ENCODE measurements at regions not wholly inside any gene's neighbourhood (a gene's known extent, or its start where the extent isn't known, plus 50 kb on each side); places are given as distances from the start of the nearest gene placed in this dataset.

DNA sequence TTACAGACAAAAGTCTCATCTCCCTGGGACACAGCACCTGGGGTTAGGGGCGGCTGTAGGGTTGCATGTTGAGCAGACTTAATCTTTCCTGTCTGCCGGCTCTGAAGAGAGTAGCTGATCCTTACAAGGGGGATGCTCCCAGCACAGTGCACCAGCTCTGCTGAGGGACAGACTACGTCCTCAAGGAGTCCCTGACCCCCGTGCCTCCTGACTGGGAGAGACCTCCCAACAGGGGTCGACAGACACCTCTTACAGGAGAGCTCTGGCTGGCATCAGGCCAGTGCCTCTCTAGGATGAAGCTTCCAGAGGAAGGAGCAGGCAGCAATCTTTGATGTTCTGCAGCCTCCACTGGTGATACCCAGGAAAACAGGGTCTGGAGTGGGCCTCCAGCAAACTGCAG is 506.0 kb upstream of the FMR1 start:
- H3K27me3 Mint-ChIP-seq (ENCODE audit: unreplicated experiment) = no peaks in the 10 kb centered on the region
- no peaks in the 10 kb centered on the region for H3K4me1 Mint-ChIP-seq (ENCODE audit: low read depth, unreplicated experiment)
- no peaks in the 10 kb centered on the region for H3K9me3 Mint-ChIP-seq (ENCODE audit: unreplicated experiment)
- H3K4me3 Mint-ChIP-seq (ENCODE audit: unreplicated experiment) = no peak overlapping the region
- no peak overlapping the region for H3K27ac Mint-ChIP-seq (ENCODE audit: unreplicated experiment)
- TF ChIP-seq, protein P1, sequence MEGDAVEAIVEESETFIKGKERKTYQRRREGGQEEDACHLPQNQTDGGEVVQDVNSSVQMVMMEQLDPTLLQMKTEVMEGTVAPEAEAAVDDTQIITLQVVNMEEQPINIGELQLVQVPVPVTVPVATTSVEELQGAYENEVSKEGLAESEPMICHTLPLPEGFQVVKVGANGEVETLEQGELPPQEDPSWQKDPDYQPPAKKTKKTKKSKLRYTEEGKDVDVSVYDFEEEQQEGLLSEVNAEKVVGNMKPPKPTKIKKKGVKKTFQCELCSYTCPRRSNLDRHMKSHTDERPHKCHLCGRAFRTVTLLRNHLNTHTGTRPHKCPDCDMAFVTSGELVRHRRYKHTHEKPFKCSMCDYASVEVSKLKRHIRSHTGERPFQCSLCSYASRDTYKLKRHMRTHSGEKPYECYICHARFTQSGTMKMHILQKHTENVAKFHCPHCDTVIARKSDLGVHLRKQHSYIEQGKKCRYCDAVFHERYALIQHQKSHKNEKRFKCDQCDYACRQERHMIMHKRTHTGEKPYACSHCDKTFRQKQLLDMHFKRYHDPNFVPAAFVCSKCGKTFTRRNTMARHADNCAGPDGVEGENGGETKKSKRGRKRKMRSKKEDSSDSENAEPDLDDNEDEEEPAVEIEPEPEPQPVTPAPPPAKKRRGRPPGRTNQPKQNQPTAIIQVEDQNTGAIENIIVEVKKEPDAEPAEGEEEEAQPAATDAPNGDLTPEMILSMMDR (IDR thresholded peaks at IDR 0.05; ENCODE audit: partially characterized antibody, unreplicated experiment) = no peak
- H3K36me3 Mint-ChIP-seq (ENCODE audit: unreplicated experiment) = no peaks in the 10 kb centered on the region
- DNase-seq = no peak

DNA sequence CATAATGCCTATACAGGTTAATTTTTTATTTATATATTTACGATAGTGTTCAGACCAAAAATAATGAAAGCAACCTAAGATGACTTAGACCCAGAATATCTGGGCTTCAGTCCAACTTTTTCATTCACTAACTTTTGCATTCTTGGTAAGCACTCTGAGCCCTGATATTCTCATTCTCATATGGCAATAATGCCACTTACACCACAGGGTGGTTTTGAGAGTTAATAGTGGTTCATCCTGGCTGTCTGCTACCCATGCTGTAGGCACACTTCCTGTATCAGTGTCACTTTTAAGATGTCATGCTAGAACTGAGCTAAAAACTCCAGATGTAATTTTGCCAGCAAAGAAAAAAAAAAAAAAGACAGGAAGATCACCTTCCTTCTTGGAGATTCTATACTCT is 508.7 kb upstream of the FMR1 start:
- Mint-ChIP-seq H3K27me3 (ENCODE audit: unreplicated experiment) (no peaks in the 10 kb centered on the region), H3K27ac (ENCODE audit: unreplicated experiment) (no peak overlapping the region), H3K36me3 (ENCODE audit: unreplicated experiment) (no peaks in the 10 kb centered on the region), H3K4me1 (ENCODE audit: low read depth, unreplicated experiment) (no peaks in the 10 kb centered on the region), H3K9me3 (ENCODE audit: unreplicated experiment) (no peaks in the 10 kb centered on the region), H3K4me3 (ENCODE audit: unreplicated experiment) (no peak overlapping the region)
- no peak for DNase-seq
- TF ChIP-seq, protein P1 (IDR thresholded peaks at IDR 0.05; ENCODE audit: partially characterized antibody, unreplicated experiment) = no peak

DNA sequence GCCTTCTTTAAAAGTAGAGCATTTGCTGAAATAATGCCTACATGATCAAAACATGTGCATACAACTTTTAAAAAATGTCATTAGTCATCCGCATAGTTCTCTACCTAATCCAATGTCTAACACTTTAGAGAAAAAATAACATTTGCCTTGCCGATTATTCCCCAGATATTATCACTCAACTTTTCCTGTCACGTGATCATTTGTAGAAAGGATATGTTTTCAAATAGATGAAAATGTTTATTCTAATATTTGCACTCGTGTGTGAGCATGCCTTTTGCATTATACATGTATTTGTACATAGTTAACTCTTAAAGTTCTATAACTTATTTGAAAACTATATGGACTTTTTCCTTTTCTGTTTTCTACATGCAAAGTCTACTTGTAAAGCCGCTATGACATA is 533.0 kb upstream of the FMR1 start:
- no peak overlapping the region for H3K4me3 Mint-ChIP-seq (ENCODE audit: unreplicated experiment)
- peaks cover 14% of the 10 kb centered on the region for H3K4me1 Mint-ChIP-seq (ENCODE audit: low read depth, unreplicated experiment)
- peaks cover 6% of the 10 kb centered on the region for H3K27me3 Mint-ChIP-seq (ENCODE audit: unreplicated experiment)
- TF ChIP-seq, protein P1 (IDR thresholded peaks at IDR 0.05; ENCODE audit: partially characterized antibody, unreplicated experiment) = no peak
- no peak overlapping the region for H3K27ac Mint-ChIP-seq (ENCODE audit: unreplicated experiment)
- no peaks in the 10 kb centered on the region for H3K36me3 Mint-ChIP-seq (ENCODE audit: unreplicated experiment)
- peaks cover 4% of the 10 kb centered on the region for H3K9me3 Mint-ChIP-seq (ENCODE audit: unreplicated experiment)
- no peak for DNase-seq

DNA sequence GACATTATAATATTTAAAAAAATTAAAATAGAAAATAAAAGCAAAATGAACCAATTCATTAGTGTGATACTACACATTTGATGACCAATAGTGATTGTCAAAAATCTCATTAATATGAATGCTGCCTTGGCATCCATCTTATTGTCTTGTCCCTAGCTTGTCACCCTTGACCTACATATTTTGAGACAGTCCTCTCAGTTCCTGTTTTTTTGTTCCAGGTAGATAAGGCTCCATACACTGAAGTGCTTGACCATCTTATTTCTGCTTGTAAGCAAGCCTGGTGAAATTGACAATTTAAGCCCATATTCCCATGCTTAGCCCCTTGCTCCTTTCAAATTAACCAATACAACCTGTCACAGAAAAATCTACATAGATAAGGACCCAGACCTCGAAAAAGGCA is 534.0 kb upstream of the FMR1 start:
- H3K4me1 Mint-ChIP-seq (ENCODE audit: low read depth, unreplicated experiment) = peaks cover 14% of the 10 kb centered on the region
- no peak for DNase-seq
- no peaks in the 10 kb centered on the region for H3K36me3 Mint-ChIP-seq (ENCODE audit: unreplicated experiment)
- peaks cover 4% of the 10 kb centered on the region for H3K9me3 Mint-ChIP-seq (ENCODE audit: unreplicated experiment)
- TF ChIP-seq, protein P1 (IDR thresholded peaks at IDR 0.05; ENCODE audit: partially characterized antibody, unreplicated experiment) = no peak
- H3K27ac Mint-ChIP-seq (ENCODE audit: unreplicated experiment) = peak overlapping the region; percentile 43
- H3K4me3 Mint-ChIP-seq (ENCODE audit: unreplicated experiment) = no peak overlapping the region
- peaks cover 6% of the 10 kb centered on the region for H3K27me3 Mint-ChIP-seq (ENCODE audit: unreplicated experiment)

DNA sequence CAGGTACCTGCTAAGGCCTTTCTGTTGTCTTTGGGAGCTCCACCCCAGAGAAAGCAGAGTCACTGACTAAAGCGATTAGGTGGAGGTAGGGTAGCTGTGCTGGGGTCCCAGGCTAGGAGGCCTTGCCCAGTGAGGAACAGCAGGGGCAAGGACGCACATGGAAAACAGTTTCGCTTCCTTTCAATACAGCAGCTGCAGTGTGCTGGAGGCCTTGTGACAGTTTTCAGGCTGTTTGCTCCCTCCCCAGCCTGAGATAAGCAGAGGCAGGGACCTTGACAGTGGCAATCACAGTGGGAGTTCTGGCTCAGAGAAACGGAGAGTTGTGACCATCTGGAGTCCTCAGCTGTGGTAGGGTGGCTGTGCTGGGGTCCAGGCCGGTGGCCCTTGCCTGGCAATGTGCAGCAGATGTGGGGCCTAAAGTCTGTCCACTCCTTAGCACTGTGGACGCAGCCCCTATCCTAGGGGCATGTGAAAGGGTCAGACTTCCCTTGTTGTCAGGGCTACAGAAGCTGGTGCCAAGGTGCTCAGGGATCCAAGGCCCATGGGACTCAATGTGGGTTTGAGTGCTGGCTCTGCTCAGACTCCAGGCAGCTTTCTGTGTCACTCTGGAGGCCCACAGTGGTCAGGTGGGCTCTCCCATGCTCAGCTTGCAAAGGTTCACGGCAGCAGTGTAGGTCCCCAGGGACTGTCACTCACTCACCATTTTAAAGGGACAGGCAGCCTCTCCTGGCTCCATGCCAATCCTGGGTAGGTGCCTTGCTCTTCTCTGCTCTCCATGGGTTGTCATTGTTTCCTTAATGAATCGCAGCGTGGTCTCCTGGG is 534.9 kb upstream of the FMR1 start:
- H3K36me3 Mint-ChIP-seq (ENCODE audit: unreplicated experiment) = no peaks in the 10 kb centered on the region
- TF ChIP-seq, protein P1 (IDR thresholded peaks at IDR 0.05; ENCODE audit: partially characterized antibody, unreplicated experiment) = no peak
- H3K27ac Mint-ChIP-seq (ENCODE audit: unreplicated experiment) = peak overlapping the region; percentile 59
- H3K27me3 Mint-ChIP-seq (ENCODE audit: unreplicated experiment) = peaks cover 6% of the 10 kb centered on the region
- DNase-seq = peak; percentile 64
- peak overlapping the region; percentile 52 for H3K4me3 Mint-ChIP-seq (ENCODE audit: unreplicated experiment)
- H3K9me3 Mint-ChIP-seq (ENCODE audit: unreplicated experiment) = peaks cover 4% of the 10 kb centered on the region
- H3K4me1 Mint-ChIP-seq (ENCODE audit: low read depth, unreplicated experiment) = peaks cover 14% of the 10 kb centered on the region

All from glutamatergic neuron (in vitro differentiated cells).